Thymus (tissue), 11 donors: ENCODE measurements at regions not wholly inside any gene's neighbourhood (a gene's known extent, or its start where the extent isn't known, plus 50 kb on each side); places are given as distances from the start of the nearest gene placed in this dataset.
"Not testable (repeated sequence)": the region's sequence is repeated elsewhere in the genome, so short reads cannot be mapped to it uniquely, and the experiment has no call there.

Experiments
- DNase-seq, 9 donors: peaks; one replicate each; pipeline ENCODE4 v3.0.0-alpha.2; 2013; ENCODE audit warnings: low spot score in 9 of 9, low read depth in 6 of 9, missing footprints in 1 of 9
- H3K27ac ChIP-seq, 2 donors: one replicate each; pipeline ENCODE4 v1.5.1; 2013; ENCODE audit warnings: control low read depth in 1 of 2, low read depth in 1 of 2, low read length in 1 of 2, mild to moderate bottlenecking in 1 of 2, moderate library complexity in 1 of 2
- H3K27me3 ChIP-seq, 2 donors: one replicate each; pipeline ENCODE4 v1.5.1; 2013; ENCODE audit warnings: low read length in 1 of 2; ENCODE audit not compliant: control insufficient read depth in 2 of 2, insufficient read depth in 1 of 2
- H3K36me3 ChIP-seq, 2 donors: one replicate each; pipeline ENCODE4 v1.5.1; 2013; ENCODE audit warnings: low read length in 1 of 2, mild to moderate bottlenecking in 1 of 2, moderate library complexity in 1 of 2; ENCODE audit not compliant: control insufficient read depth in 2 of 2, insufficient read depth in 2 of 2
- H3K4me1 ChIP-seq, 2 donors: one replicate each; pipeline ENCODE4 v1.5.1; 2013; ENCODE audit warnings: low read length in 2 of 2; ENCODE audit not compliant: control insufficient read depth in 2 of 2, insufficient read depth in 2 of 2
- H3K4me3 ChIP-seq, 2 donors: one replicate each; pipeline ENCODE4 v1.5.1; 2013; ENCODE audit warnings: low read length in 2 of 2, control low read depth in 1 of 2, mild to moderate bottlenecking in 1 of 2
- H3K9me3 ChIP-seq, 2 donors: one replicate each; pipeline ENCODE4 v1.5.1; 2013; ENCODE audit warnings: low read length in 1 of 2, mild to moderate bottlenecking in 1 of 2; ENCODE audit not compliant: control insufficient read depth in 2 of 2, insufficient read depth in 1 of 2
- WGBS: extraction: QIAGEN DNeasy Blood & Tissue Kit; methylation state at CpG from one replicate; pipeline ENCODE4 v1.1.7; 2013; 5-methylcytosine and 5-hydroxymethylcytosine counted together
- donor health status: healthy.

GRCh38 chr18:11362856-11363255, 213.5 kb upstream of the PIEZO2 start:
- Histone ChIP-seq H3K4me1 (no peaks in the 10 kb centered on the region), H3K36me3 (no peaks in the 10 kb centered on the region), H3K9me3 (no peaks in the 10 kb centered on the region), H3K27me3 (no peaks in the 10 kb centered on the region), H3K4me3 (no peak overlapping the region), H3K27ac (no peak overlapping the region)
- WGBS = 95% methylated on average over 1 of the region's 1 CpG
- no peak for DNase-seq

GRCh38 chr18:11361862-11362261, 212.5 kb upstream of the PIEZO2 start:
- not testable (repeated sequence) for H3K4me1 ChIP-seq, DNase-seq, H3K27me3 ChIP-seq, H3K4me3 ChIP-seq, H3K36me3 ChIP-seq, H3K27ac ChIP-seq, H3K9me3 ChIP-seq
- 97% methylated on average over 6 of the region's 6 CpGs for WGBS

- DNase-seq = no peak
- no peaks in the 10 kb centered on the region for H3K36me3 ChIP-seq
- no peaks in the 10 kb centered on the region for H3K4me1 ChIP-seq
- H3K9me3 ChIP-seq = no peaks in the 10 kb centered on the region
- 98% methylated on average over 1 of the region's 1 CpG for WGBS
- H3K27me3 ChIP-seq = no peaks in the 10 kb centered on the region
- no peak overlapping the region for H3K4me3 ChIP-seq
- H3K27ac ChIP-seq = no peak overlapping the region
Measured at GRCh38 chr18:11357678-11358077, 208.3 kb upstream of the PIEZO2 start.

GRCh38 chr18:11344576-11344975, 195.2 kb upstream of the PIEZO2 start:
- peaks cover 0 to 12% of the 10 kb centered on the region in 2 donors for H3K9me3 ChIP-seq
- not testable (repeated sequence) for H3K4me3 ChIP-seq, H3K27ac ChIP-seq, H3K4me1 ChIP-seq, H3K36me3 ChIP-seq, H3K27me3 ChIP-seq, DNase-seq
- 97% methylated on average over 18 of the region's 18 CpGs for WGBS

- no peak for DNase-seq
- Histone ChIP-seq H3K27ac (no peak overlapping the region), H3K27me3 (no peaks in the 10 kb centered on the region), H3K4me1 (no peaks in the 10 kb centered on the region), H3K9me3 (peaks cover 0 to 7% of the 10 kb centered on the region in 2 donors), H3K36me3 (no peaks in the 10 kb centered on the region), H3K4me3 (no peak overlapping the region)
- 96% methylated on average over 4 of the region's 4 CpGs for WGBS
Measured at GRCh38 chr18:11343096-11343495, 193.7 kb upstream of the PIEZO2 start.

GRCh38 chr18:11342115-11342514, 192.7 kb upstream of the PIEZO2 start:
- not testable (repeated sequence) for H3K9me3 ChIP-seq, H3K4me3 ChIP-seq, H3K27ac ChIP-seq, H3K4me1 ChIP-seq, H3K36me3 ChIP-seq, H3K27me3 ChIP-seq, DNase-seq
- 85% methylated on average over 5 of the region's 5 CpGs for WGBS

GRCh38 chr18:11339188-11339775, 189.9 kb upstream of the PIEZO2 start:
- Histone ChIP-seq H3K9me3 (peaks cover 0 to 5% of the 10 kb centered on the region in 2 donors), H3K36me3 (no peaks in the 10 kb centered on the region), H3K27ac (no peak overlapping the region), H3K27me3 (no peaks in the 10 kb centered on the region), H3K4me3 (no peak overlapping the region), H3K4me1 (no peaks in the 10 kb centered on the region)
- DNase-seq = no peak

GRCh38 chr18:11336241-11336640, 186.9 kb upstream of the PIEZO2 start:
- H3K4me1 ChIP-seq = no peaks in the 10 kb centered on the region
- H3K9me3 ChIP-seq = no peaks in the 10 kb centered on the region
- 96% methylated on average over 3 of the region's 3 CpGs for WGBS
- DNase-seq = no peak
- H3K36me3 ChIP-seq = no peaks in the 10 kb centered on the region
- no peaks in the 10 kb centered on the region for H3K27me3 ChIP-seq
- no peak overlapping the region for H3K27ac ChIP-seq
- no peak overlapping the region for H3K4me3 ChIP-seq

- Histone ChIP-seq H3K4me3 (no peak overlapping the region), H3K27me3 (no peaks in the 10 kb centered on the region), H3K36me3 (no peaks in the 10 kb centered on the region), H3K9me3 (no peaks in the 10 kb centered on the region), H3K27ac (no peak overlapping the region), H3K4me1 (no peaks in the 10 kb centered on the region)
- DNase-seq = no peak
- WGBS = 90% methylated on average over 4 of the region's 4 CpGs
Measured at GRCh38 chr18:11327391-11328009, 178.1 kb upstream of the PIEZO2 start.
